GM12874 (cell line): ENCODE measurements at regions not wholly inside any gene's neighbourhood (a gene's known extent, or its start where the extent isn't known, plus 50 kb on each side); places are given as distances from the start of the nearest gene placed in this dataset.

ENCODE experiments used
- CTCF ChIP-seq: IDR thresholded peaks from 2 replicates; pipeline ENCODE4 v1.5.1; 2011; ENCODE audit warnings: low read depth, mild to moderate bottlenecking, control low read depth, low read length, moderate library complexity; ENCODE audit not compliant: insufficient read depth

GRCh38 chr3:115470254-115470653 lies 153.1 kb upstream of the GAP43 start:
- TF ChIP-seq CTCF, result no peak

GRCh38 chr3:115475178-115476041 lies 147.9 kb upstream of the GAP43 start:
- no peak for TF ChIP-seq CTCF

- no peak for TF ChIP-seq CTCF
Observed at GRCh38 chr3:115476472-115476871, 146.8 kb upstream of the GAP43 start.

GRCh38 chr3:115478359-115478758 lies 145.0 kb upstream of the GAP43 start:
- no peak for TF ChIP-seq CTCF

GRCh38 chr3:115486880-115487279 lies 136.4 kb upstream of the GAP43 start:
- no peak for TF ChIP-seq CTCF

- TF ChIP-seq CTCF, result no peak
Observed at GRCh38 chr3:115487968-115488367, 135.3 kb upstream of the GAP43 start.

- no peak for TF ChIP-seq CTCF
Observed at GRCh38 chr3:115488409-115488808, 134.9 kb upstream of the GAP43 start.

GRCh38 chr3:115494826-115495225 lies 128.5 kb upstream of the GAP43 start:
- no peak for TF ChIP-seq CTCF
